Choroid plexus epithelial cell (primary cell): ENCODE measurements at regions not wholly inside any gene's neighbourhood (a gene's known extent, or its start where the extent isn't known, plus 50 kb on each side); places are given as distances from the start of the nearest gene placed in this dataset.

Experiments used
- DNase-seq: peaks from one replicate; pipeline ENCODE4 v3.0.0-alpha.2; 2010; ENCODE audit warnings: low read depth
- H3K4me3 ChIP-seq: 2 replicates; pipeline ENCODE4 v1.5.1; 2011; ENCODE audit warnings: low read depth, mild to moderate bottlenecking, control low read depth, low read length, moderate library complexity
- TF ChIP-seq, protein P1 (sequence below): conservative IDR thresholded peaks from 2 replicates; pipeline ENCODE4 v1.5.1; 2011; ENCODE audit warnings: low read depth, mild to moderate bottlenecking, control low read depth, inconsistent platforms, low read length, moderate library complexity

DNA sequence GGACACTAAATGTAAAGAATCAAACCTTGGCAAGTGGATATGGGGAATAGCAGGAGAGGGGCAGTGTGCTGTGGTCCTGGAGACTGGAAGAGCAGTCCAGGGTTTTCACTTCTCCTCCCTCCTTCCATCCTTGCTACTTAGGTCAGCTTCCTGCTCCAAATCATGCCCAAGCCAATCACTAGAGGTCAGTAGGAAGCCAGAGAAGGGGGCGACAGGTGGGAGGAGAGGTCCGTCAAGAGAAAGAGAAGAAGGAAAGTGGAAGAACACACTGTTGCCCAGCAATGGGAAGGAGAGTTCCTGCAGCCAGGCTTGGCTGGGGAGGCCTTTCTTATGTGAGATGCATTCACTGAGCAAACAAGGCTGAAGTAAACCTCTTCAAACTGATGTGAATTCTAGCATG lies 289.6 kb downstream of the DTWD2 start:
- no peak for DNase-seq
- TF ChIP-seq, protein P1, sequence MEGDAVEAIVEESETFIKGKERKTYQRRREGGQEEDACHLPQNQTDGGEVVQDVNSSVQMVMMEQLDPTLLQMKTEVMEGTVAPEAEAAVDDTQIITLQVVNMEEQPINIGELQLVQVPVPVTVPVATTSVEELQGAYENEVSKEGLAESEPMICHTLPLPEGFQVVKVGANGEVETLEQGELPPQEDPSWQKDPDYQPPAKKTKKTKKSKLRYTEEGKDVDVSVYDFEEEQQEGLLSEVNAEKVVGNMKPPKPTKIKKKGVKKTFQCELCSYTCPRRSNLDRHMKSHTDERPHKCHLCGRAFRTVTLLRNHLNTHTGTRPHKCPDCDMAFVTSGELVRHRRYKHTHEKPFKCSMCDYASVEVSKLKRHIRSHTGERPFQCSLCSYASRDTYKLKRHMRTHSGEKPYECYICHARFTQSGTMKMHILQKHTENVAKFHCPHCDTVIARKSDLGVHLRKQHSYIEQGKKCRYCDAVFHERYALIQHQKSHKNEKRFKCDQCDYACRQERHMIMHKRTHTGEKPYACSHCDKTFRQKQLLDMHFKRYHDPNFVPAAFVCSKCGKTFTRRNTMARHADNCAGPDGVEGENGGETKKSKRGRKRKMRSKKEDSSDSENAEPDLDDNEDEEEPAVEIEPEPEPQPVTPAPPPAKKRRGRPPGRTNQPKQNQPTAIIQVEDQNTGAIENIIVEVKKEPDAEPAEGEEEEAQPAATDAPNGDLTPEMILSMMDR: no peak
- H3K4me3 ChIP-seq: no peak overlapping the region

DNA sequence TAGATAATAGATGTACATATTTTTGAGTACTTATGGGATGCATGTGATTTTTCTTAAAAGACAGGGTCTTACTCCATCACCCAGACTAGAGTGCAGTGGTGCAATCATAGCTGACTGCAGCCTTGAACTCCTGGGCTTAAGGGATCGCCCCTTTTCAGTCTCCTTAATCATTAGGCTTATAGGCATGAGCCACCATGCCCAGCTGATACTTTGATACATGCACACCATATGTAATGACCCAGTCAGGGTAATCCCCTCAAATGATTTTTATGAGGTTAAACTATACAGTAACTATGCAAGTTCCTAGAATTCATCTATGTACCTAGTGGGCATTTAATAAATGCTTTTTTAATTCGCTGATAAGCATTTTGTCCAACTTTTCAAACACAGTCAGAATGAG lies 292.3 kb downstream of the DTWD2 start:
- no peak for DNase-seq
- TF ChIP-seq, protein P1: no peak
- no peak overlapping the region for H3K4me3 ChIP-seq

DNA sequence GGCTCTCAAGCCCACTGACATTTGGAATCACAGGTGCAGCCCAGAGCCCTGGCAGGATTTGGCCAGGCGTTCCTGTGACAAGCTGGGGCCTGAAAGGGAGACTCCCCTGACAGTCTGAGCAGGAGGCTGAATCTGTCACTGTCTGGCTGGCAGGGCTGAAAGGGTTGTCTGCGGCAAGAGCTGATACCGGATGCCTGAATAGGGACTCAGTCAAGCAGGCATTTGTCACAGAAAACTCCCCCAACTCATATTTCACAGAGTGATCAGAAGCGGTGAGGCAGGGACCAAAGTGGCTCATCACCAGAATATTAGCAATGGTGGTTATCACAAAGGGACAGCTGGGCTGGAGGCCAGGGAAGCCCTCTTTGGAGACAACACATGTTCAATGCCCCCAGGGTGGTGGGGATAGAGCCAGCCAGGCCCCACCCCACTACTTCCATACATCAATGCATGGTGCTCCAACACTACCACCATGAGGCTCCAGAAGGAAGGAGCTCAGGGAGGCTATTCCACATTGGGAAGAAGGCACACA lies 295.5 kb downstream of the DTWD2 start:
- TF ChIP-seq, protein P1: no peak
- DNase-seq: no peak
- H3K4me3 ChIP-seq: no peak overlapping the region

DNA sequence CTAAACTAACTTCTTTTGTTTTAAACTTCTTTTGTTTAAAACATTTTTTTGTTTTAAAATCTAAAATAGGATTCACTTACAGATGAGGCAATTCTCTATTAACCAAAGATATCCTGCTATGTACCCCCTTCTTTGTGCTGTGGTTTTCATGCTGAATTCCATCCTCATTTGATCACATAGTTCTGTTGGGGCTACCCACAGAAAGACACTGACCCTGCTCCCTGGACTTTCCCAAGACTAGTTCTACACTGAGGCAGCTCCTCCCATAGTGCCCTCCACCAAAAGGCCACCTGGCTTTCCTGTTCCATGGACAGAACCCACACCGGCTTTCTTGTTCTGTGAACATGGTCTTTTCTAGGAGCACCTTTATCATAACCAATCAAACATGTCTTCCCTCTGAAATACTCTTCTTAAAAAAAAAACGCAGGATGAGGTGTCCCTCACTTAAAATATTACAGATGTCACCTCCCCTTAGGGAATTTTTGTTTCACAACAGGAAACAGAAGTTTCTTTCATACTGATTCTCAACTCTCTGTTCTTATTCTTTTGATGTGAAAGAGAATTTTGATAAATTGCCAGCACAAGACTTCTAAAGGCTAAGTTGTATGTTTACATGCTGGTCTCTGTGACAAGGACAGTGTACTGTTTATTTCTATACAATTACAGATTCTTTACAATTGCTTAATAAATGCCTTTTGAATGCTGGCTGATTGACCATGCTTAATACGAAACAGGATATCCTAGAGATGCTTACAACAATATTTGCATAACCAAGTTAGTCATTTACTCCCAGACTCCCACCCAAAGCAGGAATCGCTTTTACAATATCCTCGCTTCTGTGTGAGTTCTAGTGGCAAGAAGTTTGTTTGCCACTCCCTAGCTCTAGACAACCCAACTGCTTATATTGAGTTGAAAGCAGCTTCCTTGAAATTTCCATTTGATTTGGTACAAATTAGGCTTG lies 300.4 kb downstream of the DTWD2 start:
- peak; percentile 61 for DNase-seq
- TF ChIP-seq, protein P1: no peak
- no peak overlapping the region for H3K4me3 ChIP-seq

DNA sequence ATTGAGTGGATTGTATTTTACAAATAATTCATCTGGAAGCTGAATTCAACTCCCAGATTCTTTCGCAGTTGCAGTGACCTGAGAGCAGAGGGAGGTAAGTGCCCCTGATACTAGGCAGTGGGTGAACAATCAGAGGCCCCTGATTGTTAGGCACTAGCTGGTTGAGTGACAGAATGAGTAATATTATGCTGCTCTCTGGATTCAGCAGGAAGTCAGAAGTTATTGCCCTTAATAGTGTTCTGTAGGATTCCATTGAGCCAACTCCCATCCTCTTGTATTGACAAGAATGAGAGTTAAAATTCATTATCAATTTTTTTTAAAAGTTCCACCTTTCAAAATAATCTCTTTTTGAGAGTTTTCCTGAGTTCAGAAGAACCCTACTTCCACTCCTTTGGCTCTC lies 301.2 kb downstream of the DTWD2 start:
- TF ChIP-seq, protein P1: no peak
- no peak for DNase-seq
- no peak overlapping the region for H3K4me3 ChIP-seq

DNA sequence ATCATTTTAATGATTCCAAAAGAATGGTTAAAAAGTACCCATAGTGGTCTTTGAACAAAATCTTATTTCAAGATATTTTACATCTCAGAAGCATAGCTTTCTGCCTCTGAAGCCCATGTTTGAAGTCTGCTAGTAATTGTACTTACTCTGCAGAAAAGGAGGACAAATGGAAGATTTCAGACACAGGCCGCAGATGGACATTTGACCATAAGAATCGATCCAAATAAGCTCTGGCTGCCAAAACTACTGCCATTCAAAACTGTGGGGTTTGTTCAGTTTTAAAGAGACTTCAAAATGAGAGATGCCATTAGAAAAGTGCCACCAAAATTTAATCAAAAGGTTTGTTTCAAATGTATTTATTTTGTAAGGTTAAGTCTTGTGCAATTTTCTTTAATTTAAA lies 306.7 kb downstream of the DTWD2 start:
- TF ChIP-seq, protein P1: no peak
- H3K4me3 ChIP-seq: no peak overlapping the region
- DNase-seq: no peak
